Globus pallidus (tissue), 1 donor: ENCODE measurements at regions not wholly inside any gene's neighbourhood (a gene's known extent, or its start where the extent isn't known, plus 50 kb on each side); places are given as distances from the start of the nearest gene placed in this dataset.
"Not testable (repeated sequence)": the region's sequence is repeated elsewhere in the genome, so short reads cannot be mapped to it uniquely, and the experiment has no call there.

Source experiments
- DNase-seq: peaks from one replicate; pipeline ENCODE4 v3.0.0-alpha.2; 2015; ENCODE audit warnings: low spot score

GRCh38 chr1:54474310-54475251 lies 68.4 kb upstream of the SSBP3 start:
- DNase-seq, result no peak

GRCh38 chr1:54471588-54471987 lies 65.4 kb upstream of the SSBP3 start:
- DNase-seq, result no peak

- DNase-seq, result not testable (repeated sequence)
Observed at GRCh38 chr1:54469444-54469843, 63.2 kb upstream of the SSBP3 start.

DNA sequence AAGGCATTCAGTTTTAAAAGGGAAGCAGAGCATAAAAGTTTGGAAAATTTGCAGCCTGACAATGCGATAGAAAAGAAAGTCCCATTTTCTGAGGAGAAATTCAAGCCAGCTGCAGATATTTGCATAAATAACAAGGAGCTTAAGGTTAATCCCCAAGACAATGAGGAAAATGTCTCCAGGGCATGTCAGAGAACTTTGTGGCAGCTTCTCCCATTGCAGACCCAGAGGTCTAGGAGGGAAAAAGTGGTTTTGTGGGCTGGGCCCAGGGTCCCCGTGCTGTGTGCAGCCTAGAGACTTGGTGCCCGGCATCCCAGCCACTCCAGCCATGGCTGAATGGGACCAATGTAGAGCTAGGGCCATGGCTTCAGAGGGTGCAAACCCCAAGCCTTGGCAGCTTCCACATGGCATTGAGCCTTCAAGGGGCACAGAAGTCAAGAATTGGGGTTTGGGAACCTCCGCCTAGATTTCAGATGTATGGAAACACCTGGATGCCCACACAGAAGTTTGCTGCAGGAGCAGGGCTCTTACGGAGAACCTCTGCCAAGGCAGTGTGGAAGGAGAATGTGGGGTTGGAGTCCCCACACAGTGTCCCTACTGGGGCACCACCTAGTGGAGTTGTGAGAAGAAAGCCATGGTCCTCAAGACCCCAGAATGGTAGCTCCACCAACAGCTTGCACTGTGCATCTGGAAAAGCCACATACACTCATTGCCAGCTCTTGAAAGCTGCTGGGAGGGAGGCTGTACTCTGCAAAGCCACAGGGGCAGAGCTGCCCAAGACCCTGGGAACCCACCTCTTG lies 62.3 kb upstream of the SSBP3 start:
- not testable (repeated sequence) for DNase-seq

DNA sequence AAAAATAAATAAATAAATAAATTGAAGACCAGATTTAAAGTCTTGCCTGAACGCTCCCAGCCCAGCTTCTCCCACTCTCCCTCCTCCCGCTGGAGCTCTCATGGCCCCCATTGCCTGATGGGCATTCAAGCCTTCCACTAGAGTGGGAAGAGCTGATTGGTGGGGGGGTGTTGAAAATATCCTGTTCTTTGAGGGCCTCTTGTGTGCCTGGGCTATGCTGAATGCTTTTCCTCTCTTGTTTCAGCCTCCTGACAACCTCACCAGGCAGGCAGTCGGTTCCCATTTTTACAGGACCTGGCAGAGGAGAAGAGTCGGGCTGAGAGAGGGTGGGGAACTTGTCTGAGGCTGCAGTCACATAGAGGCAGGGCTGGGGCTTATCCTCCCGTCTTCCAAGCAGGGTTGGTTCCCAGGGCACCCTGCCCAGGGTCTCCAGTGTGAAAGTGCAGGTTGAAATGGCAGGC lies 59.2 kb upstream of the SSBP3 start:
- no peak for DNase-seq

DNA sequence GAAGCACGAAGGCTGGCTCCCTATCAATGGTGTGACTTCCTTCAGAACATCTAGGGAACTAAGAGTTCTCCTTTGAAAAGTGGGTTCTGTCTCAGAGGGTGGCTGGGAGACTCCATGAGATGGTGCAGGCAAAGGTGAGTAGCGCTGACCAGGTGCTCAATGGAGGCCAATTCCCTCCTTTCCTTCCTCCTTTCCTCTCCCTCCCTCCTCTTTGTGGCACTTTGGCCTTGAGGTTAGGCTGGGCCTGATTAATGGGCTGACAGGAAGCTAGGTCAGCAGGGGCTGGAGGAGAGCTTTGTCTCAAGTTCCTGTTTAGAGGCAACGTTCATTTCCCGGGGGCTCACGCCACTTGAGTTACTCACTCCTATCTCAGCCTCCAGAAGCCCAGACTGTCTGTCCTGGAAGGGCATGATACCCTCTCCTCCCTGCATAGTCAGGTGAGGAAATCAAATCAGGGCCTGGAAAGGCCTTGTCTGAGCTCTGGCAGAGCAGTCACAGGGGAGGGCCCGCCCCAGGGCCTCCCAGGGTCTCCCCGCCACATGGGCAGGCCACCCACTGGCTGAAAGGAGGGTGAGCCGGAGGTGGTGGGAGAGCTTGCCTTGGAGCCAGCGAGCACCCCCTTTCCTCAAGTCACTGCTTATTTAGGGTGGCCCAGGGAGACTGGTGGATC lies 58.4 kb upstream of the SSBP3 start:
- no peak for DNase-seq

DNA sequence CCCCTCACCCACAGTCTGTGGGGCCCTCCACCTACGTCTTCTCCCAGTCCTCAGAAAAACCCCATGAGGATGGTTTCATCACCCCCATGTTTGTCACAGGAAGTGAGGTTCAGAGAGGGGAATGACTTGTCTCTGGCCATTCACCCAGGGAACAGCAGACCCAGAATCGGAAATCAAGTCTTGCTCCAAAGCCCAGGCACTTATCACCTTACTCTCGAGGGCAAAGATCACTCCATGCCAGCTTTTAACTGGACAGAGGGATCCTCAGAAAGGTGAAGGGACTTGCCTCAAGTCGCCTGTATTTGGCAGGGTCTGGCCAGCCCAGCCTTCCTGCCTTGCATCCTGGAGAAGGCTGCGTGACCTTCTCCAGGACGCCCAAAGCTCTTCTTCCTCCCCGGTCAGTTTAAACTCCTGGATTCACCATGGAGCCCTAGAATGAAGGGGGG lies 57.9 kb upstream of the SSBP3 start:
- DNase-seq, result no peak

DNA sequence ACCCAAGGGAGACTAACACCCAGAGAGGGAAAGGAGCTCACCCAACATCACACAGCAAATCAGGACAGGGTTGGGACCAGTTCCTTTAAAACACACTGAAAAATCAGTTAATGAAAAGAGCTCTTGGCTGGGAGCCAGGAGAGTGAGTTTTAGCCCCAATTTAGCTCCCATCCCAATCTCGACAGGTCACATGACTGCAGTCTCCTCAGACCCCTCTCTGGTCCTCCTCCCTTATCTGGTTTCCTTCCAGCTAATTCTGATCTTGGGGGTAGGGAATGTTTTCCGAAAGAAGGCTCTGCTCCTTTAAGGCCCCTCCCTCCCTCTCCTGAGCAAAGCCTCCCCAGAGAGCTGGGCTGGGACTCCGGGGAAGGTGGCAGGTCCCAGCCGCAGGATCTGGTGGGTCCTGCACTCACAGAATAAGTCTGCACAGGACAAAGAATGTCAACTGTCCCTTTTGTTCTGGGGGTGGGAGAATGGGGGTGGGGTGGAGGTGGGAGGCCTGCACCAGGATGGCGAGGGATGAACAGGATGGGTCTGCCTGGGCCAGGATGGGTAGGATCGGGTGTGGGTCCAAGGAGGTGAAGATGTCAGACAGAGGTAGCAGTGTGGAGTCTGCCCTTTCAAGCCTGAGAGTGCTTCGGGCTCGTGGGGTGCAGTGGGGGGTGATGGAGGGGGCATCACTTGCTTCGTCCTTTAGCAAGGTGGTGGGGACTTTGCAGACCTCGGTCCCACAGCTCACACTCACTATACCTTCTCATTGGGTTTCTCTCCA lies 57.3 kb upstream of the SSBP3 start:
- DNase-seq, result no peak

GRCh38 chr1:54462597-54463258 lies 56.5 kb upstream of the SSBP3 start:
- DNase-seq, result no peak

DNA sequence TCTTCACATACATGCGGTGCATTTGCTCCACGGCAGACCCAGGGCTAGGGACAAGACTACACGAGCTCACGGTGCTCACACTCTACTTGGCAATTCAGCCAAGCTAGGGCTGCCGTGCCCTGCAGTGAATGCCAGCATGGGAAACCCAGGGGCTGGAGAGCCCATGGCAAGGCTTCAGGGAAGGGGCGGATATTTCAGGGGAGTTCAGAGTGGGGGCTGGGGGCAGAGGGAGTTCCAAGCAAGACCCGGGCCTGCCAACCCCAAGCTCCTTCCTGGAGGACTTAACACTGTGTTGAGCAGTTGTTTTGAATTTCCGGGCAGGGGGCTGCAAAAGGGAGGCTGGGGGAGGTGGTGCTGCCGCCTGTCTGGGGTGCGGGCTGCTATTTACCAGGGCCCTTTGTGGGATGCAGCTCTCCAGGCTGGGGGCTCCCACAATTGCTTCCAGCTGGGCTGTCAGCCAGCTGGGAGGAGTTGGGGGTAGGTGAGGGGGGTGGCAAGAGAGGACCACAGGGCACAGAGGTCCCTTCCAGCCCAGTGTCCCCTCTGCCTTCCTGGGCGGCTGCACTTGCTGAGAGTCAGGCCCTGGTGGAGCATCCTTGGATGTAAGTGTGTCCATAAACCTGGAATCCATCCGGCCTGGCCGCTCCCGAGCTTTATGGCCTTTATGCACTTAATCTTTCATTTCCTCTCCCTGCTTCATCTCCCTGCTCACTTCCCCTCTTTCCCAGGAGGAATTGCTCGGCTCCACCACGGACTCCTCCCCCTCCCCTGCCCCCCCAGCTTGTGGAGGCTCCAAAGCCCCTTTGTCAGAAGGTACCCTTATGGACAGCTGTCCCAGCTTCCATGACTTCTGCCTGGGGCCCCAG lies 55.8 kb upstream of the SSBP3 start:
- no peak for DNase-seq

- no peak for DNase-seq
Observed at GRCh38 chr1:54460861-54461387, 54.7 kb upstream of the SSBP3 start.

DNA sequence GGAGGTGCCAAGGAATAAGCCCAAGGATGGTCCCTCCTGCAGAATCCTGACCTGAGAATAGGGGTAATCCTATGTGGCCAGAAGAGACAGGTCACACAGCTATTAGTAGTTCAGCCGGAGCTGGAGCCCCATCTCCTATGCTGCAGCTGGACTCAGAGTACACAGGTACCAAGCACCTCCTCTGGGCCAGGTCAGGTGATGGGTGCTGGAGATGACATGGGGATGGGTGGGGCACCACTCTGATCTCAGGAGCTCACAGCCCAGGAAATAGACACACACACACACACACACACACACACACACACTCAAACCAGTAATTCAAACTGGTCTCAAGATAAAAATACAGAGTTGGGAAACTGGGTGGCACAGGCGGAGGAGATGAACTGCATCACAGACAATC lies 54.2 kb upstream of the SSBP3 start:
- no peak for DNase-seq

DNA sequence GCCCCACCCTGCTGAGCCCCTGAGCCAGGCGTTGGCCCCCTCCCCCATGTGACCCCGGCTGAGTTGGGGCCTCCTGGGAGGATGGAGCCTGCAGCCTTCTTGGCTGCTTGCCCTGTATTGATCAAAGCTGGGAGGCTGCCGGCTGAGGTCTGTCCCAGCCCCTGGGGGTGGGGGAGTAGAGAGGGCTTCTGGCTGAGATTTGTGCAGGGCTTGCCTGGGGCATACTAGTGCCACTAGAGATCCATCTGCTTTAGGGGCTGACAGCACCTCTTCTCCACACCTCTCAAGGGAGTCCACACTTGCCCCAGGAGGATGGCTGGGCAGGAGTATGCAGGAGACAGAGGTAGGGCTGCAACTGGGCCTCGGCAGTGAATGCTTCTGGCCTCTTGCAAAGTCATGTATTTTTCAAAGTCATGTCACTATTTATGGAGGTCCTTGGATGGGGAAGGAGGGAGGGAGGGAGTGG lies 53.6 kb upstream of the SSBP3 start:
- no peak for DNase-seq

- no peak for DNase-seq
Observed at GRCh38 chr1:54459140-54459539, 52.9 kb upstream of the SSBP3 start.

DNA sequence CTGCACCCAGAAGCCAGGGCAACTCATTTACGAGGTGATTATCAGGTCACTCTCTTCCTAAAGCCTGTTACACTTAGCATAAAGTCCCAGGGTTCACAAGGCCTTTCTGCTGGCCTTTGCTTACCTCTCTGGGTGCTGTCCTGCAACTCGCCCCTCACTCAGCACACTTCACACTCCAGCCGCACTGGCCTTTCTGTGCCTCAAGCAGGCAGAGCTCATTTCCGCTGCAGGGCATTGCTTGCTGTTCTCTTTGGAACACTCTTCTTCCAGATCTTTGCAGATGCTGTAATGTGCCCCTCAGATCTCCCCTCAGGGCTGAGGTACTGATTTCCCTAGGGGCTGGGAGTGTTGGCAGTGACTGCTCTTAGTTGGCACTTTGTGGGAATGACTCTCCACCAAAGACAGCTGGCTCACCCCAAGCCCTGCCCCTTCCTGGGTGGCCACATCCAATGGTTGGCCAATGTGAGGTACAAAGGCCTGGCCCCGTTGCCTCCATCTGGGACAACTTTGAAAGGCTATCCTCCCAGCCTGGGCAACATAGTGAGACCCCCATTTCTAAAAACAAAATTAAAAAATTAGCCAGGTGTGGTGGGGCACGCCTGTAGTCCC lies 50.8 kb upstream of the SSBP3 start:
- no peak for DNase-seq

DNA sequence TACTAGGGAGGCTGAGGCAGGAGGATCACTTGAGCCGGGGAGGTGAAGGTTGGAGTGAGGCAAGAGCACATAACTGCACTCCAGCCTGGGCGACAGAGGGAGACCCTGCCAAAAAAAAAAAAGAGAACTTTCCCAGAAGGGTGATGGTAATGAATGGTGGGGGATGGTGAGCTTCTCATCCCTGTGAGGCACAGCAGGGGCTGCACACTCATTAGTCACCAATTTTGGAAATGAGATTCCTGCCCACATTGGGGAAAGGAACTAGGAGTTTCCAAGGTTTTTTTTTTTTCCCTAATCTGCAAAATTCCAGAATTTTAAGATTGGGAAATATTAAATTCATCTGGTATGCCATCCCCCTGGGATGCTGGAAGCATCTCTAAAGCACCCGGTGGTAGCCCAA lies 50.2 kb upstream of the SSBP3 start:
- no peak for DNase-seq
